Adrenal gland (tissue), 5 donors: ENCODE measurements at regions not wholly inside any gene's neighbourhood (a gene's known extent, or its start where the extent isn't known, plus 50 kb on each side); places are given as distances from the start of the nearest gene placed in this dataset.

Experiments
- POLR2A ChIP-seq, 2 donors: fragments of 450-650 bp; IDR thresholded peaks; one replicate each; pipeline ENCODE4 v1.6.1; 2017; ENCODE audit warnings: antibody characterized with exemption in 2 of 2, mild to moderate bottlenecking in 2 of 2, moderate library complexity in 1 of 2
- TF ChIP-seq, protein P1 (sequence below), 6 experiments: fragments of 450-650 bp in 4 of 6; fragments of 200-600 bp in 2 of 6; sonication (generic) in 1 of 6; IDR thresholded peaks; 1 replicate in 5 of 6; 2 replicates in 1 of 6; pipeline versions ENCODE4 v1.5.1 to v1.8.0; 2016 to 2021; ENCODE audit warnings: antibody characterized with exemption in 6 of 6, mild to moderate bottlenecking in 2 of 6, moderate library complexity in 1 of 6
- donor health status: DM: no; HTN: no; CAD: no.

DNA sequence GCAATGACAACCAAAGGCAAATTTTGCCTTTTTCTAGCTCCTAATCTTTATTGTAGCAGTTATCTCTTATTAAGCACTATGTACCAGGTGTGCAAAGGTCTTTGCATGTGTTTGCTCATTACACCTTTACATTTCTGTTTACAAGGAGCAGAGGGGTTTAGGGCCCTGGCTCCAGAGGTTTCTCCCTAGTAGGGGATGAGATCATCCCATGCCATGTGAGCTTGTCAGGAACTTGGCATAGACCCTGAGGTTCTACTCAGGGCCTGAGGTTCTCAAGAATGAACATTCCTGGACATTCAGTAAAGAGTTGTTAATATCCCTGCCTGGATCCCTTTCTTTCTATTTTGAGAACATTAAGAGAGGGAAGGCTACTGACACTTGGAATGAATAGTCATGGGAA lies 292.0 kb downstream of the RPAP3 start:
- TF ChIP-seq, protein P1, sequence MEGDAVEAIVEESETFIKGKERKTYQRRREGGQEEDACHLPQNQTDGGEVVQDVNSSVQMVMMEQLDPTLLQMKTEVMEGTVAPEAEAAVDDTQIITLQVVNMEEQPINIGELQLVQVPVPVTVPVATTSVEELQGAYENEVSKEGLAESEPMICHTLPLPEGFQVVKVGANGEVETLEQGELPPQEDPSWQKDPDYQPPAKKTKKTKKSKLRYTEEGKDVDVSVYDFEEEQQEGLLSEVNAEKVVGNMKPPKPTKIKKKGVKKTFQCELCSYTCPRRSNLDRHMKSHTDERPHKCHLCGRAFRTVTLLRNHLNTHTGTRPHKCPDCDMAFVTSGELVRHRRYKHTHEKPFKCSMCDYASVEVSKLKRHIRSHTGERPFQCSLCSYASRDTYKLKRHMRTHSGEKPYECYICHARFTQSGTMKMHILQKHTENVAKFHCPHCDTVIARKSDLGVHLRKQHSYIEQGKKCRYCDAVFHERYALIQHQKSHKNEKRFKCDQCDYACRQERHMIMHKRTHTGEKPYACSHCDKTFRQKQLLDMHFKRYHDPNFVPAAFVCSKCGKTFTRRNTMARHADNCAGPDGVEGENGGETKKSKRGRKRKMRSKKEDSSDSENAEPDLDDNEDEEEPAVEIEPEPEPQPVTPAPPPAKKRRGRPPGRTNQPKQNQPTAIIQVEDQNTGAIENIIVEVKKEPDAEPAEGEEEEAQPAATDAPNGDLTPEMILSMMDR (IDR thresholded peaks at IDR 0.05) = no peak
- TF ChIP-seq POLR2A (IDR thresholded peaks at IDR 0.05) = no peak
